ENCODE measurements at regions not wholly inside any gene's neighbourhood (a gene's known extent, or its start where the extent isn't known, plus 50 kb on each side); places are given as distances from the start of the nearest gene placed in this dataset.

- Histone ChIP-seq H3K27ac (ENCODE audit: low read depth, low read length) (no peak overlapping the region), H3K36me3 (ENCODE audit: control insufficient read depth, insufficient read depth, low read length) (no peaks in the 10 kb centered on the region), H3K4me1 (ENCODE audit: control insufficient read depth, insufficient read depth, low read length) (peaks cover 5% of the 10 kb centered on the region; the same call in 1 of the 2 replicates), H3K9me3 (ENCODE audit: control insufficient read depth, insufficient read depth, low read length) (no peaks in the 10 kb centered on the region), H3K4me3 (ENCODE audit: low read depth, low read length) (no peak overlapping the region), H3K27me3 (ENCODE audit: control insufficient read depth, insufficient read depth, low read length) (no peaks in the 10 kb centered on the region), H3K9ac (ENCODE audit: low read depth, low read length) (no peak overlapping the region)
Measured at GRCh38 chr2:67871686-67872412, 191.0 kb downstream of the C1D start.

GRCh38 chr2:67872481-67872880, 190.3 kb downstream of the C1D start:
- Histone ChIP-seq H3K27ac (ENCODE audit: low read depth, low read length) (no peak overlapping the region), H3K4me1 (ENCODE audit: control insufficient read depth, insufficient read depth, low read length) (peaks cover 8% of the 10 kb centered on the region; the same call in 1 of the 2 replicates), H3K9ac (ENCODE audit: low read depth, low read length) (no peak overlapping the region), H3K4me3 (ENCODE audit: low read depth, low read length) (no peak overlapping the region), H3K27me3 (ENCODE audit: control insufficient read depth, insufficient read depth, low read length) (no peaks in the 10 kb centered on the region), H3K36me3 (ENCODE audit: control insufficient read depth, insufficient read depth, low read length) (no peaks in the 10 kb centered on the region), H3K9me3 (ENCODE audit: control insufficient read depth, insufficient read depth, low read length) (no peaks in the 10 kb centered on the region)

- H3K9ac ChIP-seq (ENCODE audit: low read depth, low read length): no peak overlapping the region
- no peak overlapping the region for H3K27ac ChIP-seq (ENCODE audit: low read depth, low read length)
- no peak overlapping the region for H3K4me3 ChIP-seq (ENCODE audit: low read depth, low read length)
- no peaks in the 10 kb centered on the region for H3K9me3 ChIP-seq (ENCODE audit: control insufficient read depth, insufficient read depth, low read length)
- peaks cover 8% of the 10 kb centered on the region; the same call in 1 of the 2 replicates for H3K4me1 ChIP-seq (ENCODE audit: control insufficient read depth, insufficient read depth, low read length)
- H3K27me3 ChIP-seq (ENCODE audit: control insufficient read depth, insufficient read depth, low read length): no peaks in the 10 kb centered on the region
- H3K36me3 ChIP-seq (ENCODE audit: control insufficient read depth, insufficient read depth, low read length): no peaks in the 10 kb centered on the region
Measured at GRCh38 chr2:67873916-67874315, 188.9 kb downstream of the C1D start.

DNA sequence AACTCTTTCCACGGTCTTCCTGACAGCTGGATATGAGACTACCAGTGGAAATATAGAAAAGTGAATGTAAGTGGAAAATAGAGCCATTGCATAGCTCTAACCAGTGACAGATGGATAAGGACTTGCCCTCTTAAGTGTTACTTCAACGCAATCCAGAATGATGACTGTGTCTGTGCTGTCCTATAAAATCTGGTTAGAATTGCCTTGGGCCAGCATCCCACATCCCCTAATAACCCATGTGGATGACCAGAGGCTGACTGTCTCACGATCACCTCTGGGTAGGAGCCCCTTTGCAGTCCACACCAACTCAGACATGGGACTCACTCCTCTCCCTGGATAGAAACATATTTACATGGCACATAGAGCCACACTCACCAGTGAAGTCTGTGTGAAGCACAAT, 186.6 kb downstream of the C1D start:
- Histone ChIP-seq H3K27me3 (ENCODE audit: control insufficient read depth, insufficient read depth, low read length) (no peaks in the 10 kb centered on the region), H3K9ac (ENCODE audit: low read depth, low read length) (no peak overlapping the region), H3K4me1 (ENCODE audit: control insufficient read depth, insufficient read depth, low read length) (peaks cover 8% of the 10 kb centered on the region; the same call in 1 of the 2 replicates), H3K27ac (ENCODE audit: low read depth, low read length) (no peak overlapping the region), H3K9me3 (ENCODE audit: control insufficient read depth, insufficient read depth, low read length) (no peaks in the 10 kb centered on the region), H3K36me3 (ENCODE audit: control insufficient read depth, insufficient read depth, low read length) (no peaks in the 10 kb centered on the region), H3K4me3 (ENCODE audit: low read depth, low read length) (no peak overlapping the region)

DNA sequence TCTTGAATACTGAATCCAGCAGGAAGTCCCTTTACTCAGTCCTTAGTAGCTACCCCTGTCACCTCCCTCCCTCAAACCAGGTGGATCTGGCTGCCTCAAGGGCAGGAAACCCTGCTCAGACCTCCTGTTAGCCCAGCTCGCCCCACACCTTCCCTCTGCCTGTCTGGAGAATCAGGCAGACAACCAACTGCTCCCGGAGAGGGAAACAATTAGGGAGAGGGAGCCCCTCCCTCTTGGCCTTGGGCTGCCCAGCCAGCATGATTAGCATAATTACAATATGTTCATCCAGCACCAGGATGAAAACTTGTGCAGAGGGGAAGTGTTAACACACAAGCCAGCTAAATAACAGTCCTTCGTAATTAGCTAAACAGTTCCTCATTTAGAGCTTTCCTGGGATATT, 185.5 kb downstream of the C1D start:
- Histone ChIP-seq H3K4me1 (ENCODE audit: control insufficient read depth, insufficient read depth, low read length) (peaks cover 8% of the 10 kb centered on the region; the same call in 1 of the 2 replicates), H3K27me3 (ENCODE audit: control insufficient read depth, insufficient read depth, low read length) (no peaks in the 10 kb centered on the region)

GRCh38 chr2:67878743-67879142, 184.1 kb downstream of the C1D start:
- Histone ChIP-seq H3K36me3 (ENCODE audit: control insufficient read depth, insufficient read depth, low read length) (no peaks in the 10 kb centered on the region), H3K27me3 (ENCODE audit: control insufficient read depth, insufficient read depth, low read length) (no peaks in the 10 kb centered on the region), H3K4me1 (ENCODE audit: control insufficient read depth, insufficient read depth, low read length) (0 out of 2 replicates have a peak, but pooled peaks cover 2% of the 10 kb centered on the region), H3K27ac (ENCODE audit: low read depth, low read length) (no peak overlapping the region), H3K9ac (ENCODE audit: low read depth, low read length) (no peak overlapping the region), H3K4me3 (ENCODE audit: low read depth, low read length) (no peak overlapping the region), H3K9me3 (ENCODE audit: control insufficient read depth, insufficient read depth, low read length) (no peaks in the 10 kb centered on the region)

More for the DNA sequence above, 185.5 kb downstream of the C1D start:
- Histone ChIP-seq H3K27ac (ENCODE audit: low read depth, low read length) (no peak overlapping the region), H3K4me3 (ENCODE audit: low read depth, low read length) (no peak overlapping the region), H3K9me3 (ENCODE audit: control insufficient read depth, insufficient read depth, low read length) (no peaks in the 10 kb centered on the region), H3K36me3 (ENCODE audit: control insufficient read depth, insufficient read depth, low read length) (no peaks in the 10 kb centered on the region), H3K9ac (ENCODE audit: low read depth, low read length) (no peak overlapping the region)

DNA sequence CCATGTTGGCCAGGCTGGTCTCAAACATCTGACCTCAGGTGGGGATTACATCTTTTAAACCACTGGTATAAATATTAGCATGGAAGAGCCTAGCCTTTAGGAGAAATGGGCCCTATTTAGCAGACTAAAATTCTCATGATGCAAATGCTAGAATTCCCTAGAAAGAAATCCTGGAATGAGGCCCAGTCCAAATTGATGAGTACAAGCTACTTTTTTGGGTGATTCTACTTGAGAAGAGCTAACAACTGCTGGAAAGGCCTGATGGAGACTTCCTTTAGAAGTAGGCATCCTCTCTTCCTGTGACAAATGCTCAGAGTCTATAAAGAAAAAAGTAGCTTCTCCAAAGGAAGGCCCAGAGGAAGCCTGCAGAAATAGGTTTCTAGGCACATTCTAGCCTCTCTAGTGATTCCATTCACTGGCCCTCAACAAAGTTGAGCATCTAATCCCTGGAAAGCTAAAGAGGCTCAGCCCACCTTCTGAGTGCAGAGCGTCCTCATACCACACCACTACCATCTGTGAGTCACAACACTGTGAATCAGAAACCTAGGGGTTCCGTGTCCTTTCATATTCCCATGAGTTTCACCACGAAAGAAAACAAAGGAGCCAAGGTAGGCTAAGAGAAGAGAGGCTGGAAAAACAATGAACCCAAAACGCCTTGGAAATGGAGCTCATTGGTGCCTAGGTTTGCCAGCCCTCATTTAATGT, 183.1 kb downstream of the C1D start:
- H3K4me1 ChIP-seq (ENCODE audit: control insufficient read depth, insufficient read depth, low read length): 0 out of 2 replicates have a peak, but pooled peaks cover 2% of the 10 kb centered on the region
- no peaks in the 10 kb centered on the region for H3K9me3 ChIP-seq (ENCODE audit: control insufficient read depth, insufficient read depth, low read length)
- H3K4me3 ChIP-seq (ENCODE audit: low read depth, low read length): no peak overlapping the region
- no peaks in the 10 kb centered on the region for H3K27me3 ChIP-seq (ENCODE audit: control insufficient read depth, insufficient read depth, low read length)
- H3K9ac ChIP-seq (ENCODE audit: low read depth, low read length): no peak overlapping the region
- H3K27ac ChIP-seq (ENCODE audit: low read depth, low read length): no peak overlapping the region
- H3K36me3 ChIP-seq (ENCODE audit: control insufficient read depth, insufficient read depth, low read length): no peaks in the 10 kb centered on the region

DNA sequence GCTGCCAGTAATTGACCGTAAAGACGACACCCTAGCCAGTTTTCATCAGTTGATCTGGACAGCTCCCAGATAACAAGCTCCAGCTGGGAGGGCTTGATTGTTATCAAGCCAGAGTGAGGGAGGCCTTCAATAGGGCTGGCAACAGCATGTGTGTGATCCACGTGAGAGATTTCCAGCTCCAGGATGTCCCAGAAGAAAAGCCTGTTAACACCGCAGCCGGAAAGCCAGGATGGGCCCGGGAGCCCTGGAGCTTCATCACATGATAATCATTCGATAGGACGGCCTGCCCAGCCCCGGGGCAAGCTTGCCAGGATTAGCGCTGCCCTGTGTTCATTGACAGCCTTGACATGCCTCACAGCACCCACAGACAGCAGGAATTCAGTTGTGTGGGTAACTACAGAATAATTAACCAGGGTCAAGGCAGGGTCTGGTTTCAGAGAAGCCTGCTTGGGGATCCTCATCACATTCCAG, 182.5 kb downstream of the C1D start:
- H3K27ac ChIP-seq (ENCODE audit: low read depth, low read length): no peak overlapping the region
- no peak overlapping the region for H3K4me3 ChIP-seq (ENCODE audit: low read depth, low read length)
- no peak overlapping the region for H3K9ac ChIP-seq (ENCODE audit: low read depth, low read length)
- H3K36me3 ChIP-seq (ENCODE audit: control insufficient read depth, insufficient read depth, low read length): no peaks in the 10 kb centered on the region
- H3K27me3 ChIP-seq (ENCODE audit: control insufficient read depth, insufficient read depth, low read length): no peaks in the 10 kb centered on the region
- H3K9me3 ChIP-seq (ENCODE audit: control insufficient read depth, insufficient read depth, low read length): no peaks in the 10 kb centered on the region
- 0 out of 2 replicates have a peak, but pooled peaks cover 2% of the 10 kb centered on the region for H3K4me1 ChIP-seq (ENCODE audit: control insufficient read depth, insufficient read depth, low read length)

GRCh38 chr2:67881816-67882215, 181.0 kb downstream of the C1D start:
- H3K36me3 ChIP-seq (ENCODE audit: control insufficient read depth, insufficient read depth, low read length): no peaks in the 10 kb centered on the region
- H3K27ac ChIP-seq (ENCODE audit: low read depth, low read length): no peak overlapping the region
- 0 out of 2 replicates have a peak, but pooled peaks cover 6% of the 10 kb centered on the region for H3K4me1 ChIP-seq (ENCODE audit: control insufficient read depth, insufficient read depth, low read length)
- no peaks in the 10 kb centered on the region for H3K9me3 ChIP-seq (ENCODE audit: control insufficient read depth, insufficient read depth, low read length)
- H3K4me3 ChIP-seq (ENCODE audit: low read depth, low read length): no peak overlapping the region
- H3K9ac ChIP-seq (ENCODE audit: low read depth, low read length): no peak overlapping the region
- no peaks in the 10 kb centered on the region for H3K27me3 ChIP-seq (ENCODE audit: control insufficient read depth, insufficient read depth, low read length)

DNA sequence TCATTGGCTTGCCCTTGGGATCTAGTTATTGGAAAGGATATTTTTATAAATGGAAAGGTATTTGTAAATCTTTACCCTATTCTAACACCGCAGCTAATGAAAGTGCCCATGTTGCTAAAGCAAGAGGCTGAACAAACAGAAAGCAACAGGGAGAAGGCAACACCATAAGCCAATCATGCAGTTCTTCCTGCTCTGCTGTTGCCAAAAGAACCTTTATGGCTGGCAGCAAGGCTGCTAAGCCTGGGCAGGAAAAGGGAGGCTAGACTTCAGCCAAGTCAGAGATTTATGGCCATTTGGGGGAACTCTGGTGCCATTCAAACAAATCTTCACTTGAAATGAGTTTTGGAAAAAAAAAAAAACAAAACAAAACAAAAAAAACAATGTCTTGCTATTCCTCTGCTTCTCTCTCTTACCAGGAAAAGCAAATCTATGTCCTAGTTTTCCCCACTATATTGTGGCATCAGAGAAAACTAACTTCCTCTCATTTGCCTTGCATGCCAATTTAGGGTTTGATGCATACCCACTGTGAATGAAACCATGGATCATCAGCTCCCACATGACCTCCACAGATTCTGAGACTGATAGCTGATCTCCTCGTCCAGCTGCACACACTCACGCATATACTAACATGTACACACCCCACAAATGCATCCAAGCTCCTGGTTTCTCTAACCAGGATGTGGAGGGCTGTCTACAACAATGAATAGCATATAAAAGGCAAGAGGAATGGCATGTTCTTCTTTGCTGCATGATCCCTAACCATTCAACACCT, 179.3 kb downstream of the C1D start:
- H3K36me3 ChIP-seq (ENCODE audit: control insufficient read depth, insufficient read depth, low read length): no peaks in the 10 kb centered on the region

More for the DNA sequence above, 179.3 kb downstream of the C1D start:
- Histone ChIP-seq H3K9me3 (ENCODE audit: control insufficient read depth, insufficient read depth, low read length) (no peaks in the 10 kb centered on the region), H3K27me3 (ENCODE audit: control insufficient read depth, insufficient read depth, low read length) (no peaks in the 10 kb centered on the region), H3K9ac (ENCODE audit: low read depth, low read length) (no peak overlapping the region), H3K27ac (ENCODE audit: low read depth, low read length) (no peak overlapping the region), H3K4me3 (ENCODE audit: low read depth, low read length) (no peak overlapping the region), H3K4me1 (ENCODE audit: control insufficient read depth, insufficient read depth, low read length) (0 out of 2 replicates have a peak, but pooled peaks cover 4% of the 10 kb centered on the region)
